T47D (cell line): ENCODE measurements at regions not wholly inside any gene's neighbourhood (a gene's known extent, or its start where the extent isn't known, plus 50 kb on each side); places are given as distances from the start of the nearest gene placed in this dataset.
"Not testable (repeated sequence)": the region's sequence is repeated elsewhere in the genome, so short reads cannot be mapped to it uniquely, and the experiment has no call there.

Experiments used
- DNase-seq, 2 experiments: peaks; one replicate each; pipeline versions ENCODE4 v3.0.0 to v3.0.0-alpha.2; 2011 to 2012; ENCODE audit warnings: low read depth in 1 of 2, low spot score in 1 of 2
- JUND ChIP-seq: IDR thresholded peaks from 2 replicates; pipeline ENCODE4 v1.6.1; 2012; ENCODE audit warnings: low read depth
- in situ Hi-C: cut with HindIII; loops from 2 replicates; pipeline ENCODE4 v1.10.0; 2016; ENCODE audit warnings: low sequenced_read_pairs, low pct_unique_long_range_greater_than_20kb

- DNase-seq: no peak
- in situ Hi-C loops: no loop called here
- TF ChIP-seq JUND: no peak
Observed at GRCh38 chr13:44040818-44041100, 161.1 kb downstream of the LACC1 start.

GRCh38 chr13:44044547-44045179 lies 165.0 kb downstream of the LACC1 start:
- in situ Hi-C loops: no loop called here
- no peak for TF ChIP-seq JUND
- no peak for DNase-seq

- DNase-seq: no peak
- in situ Hi-C loops: no loop called here
Observed at GRCh38 chr13:44045180-44045562, 165.5 kb downstream of the LACC1 start.

GRCh38 chr13:44046428-44046827 lies 166.7 kb downstream of the LACC1 start:
- no peak for DNase-seq
- no peak for TF ChIP-seq JUND
- in situ Hi-C loops: no loop called here

More at GRCh38 chr13:44045180-44045562, 165.5 kb downstream of the LACC1 start:
- no peak for TF ChIP-seq JUND

GRCh38 chr13:44048326-44048725 lies 168.6 kb downstream of the LACC1 start:
- no peak for TF ChIP-seq JUND

GRCh38 chr13:44049081-44049945 lies 169.6 kb downstream of the LACC1 start:
- in situ Hi-C loops: no loop called here
- TF ChIP-seq JUND: no peak
- no peak for DNase-seq

More at GRCh38 chr13:44048326-44048725, 168.6 kb downstream of the LACC1 start:
- in situ Hi-C loops: no loop called here
- DNase-seq: peak; percentile 2 to 59

GRCh38 chr13:44050450-44051063 lies 170.9 kb downstream of the LACC1 start:
- peak in 1 of 2 experiments; percentile 48 for DNase-seq
- in situ Hi-C loops: no loop called here
- TF ChIP-seq JUND: no peak

- in situ Hi-C loops: no loop called here
- DNase-seq: no peak
- no peak for TF ChIP-seq JUND
Observed at GRCh38 chr13:44051405-44051804, 171.7 kb downstream of the LACC1 start.

GRCh38 chr13:44051918-44052675 lies 172.4 kb downstream of the LACC1 start:
- peak in 1 of 2 experiments; percentile 30 for DNase-seq
- TF ChIP-seq JUND: no peak
- in situ Hi-C loops: no loop called here

GRCh38 chr13:44052780-44053184 lies 173.1 kb downstream of the LACC1 start:
- peak in 1 of 2 experiments; percentile 54 for DNase-seq
- no peak for TF ChIP-seq JUND
- in situ Hi-C loops: no loop called here

- no peak for DNase-seq
- TF ChIP-seq JUND: no peak
- in situ Hi-C loops: no loop called here
Observed at GRCh38 chr13:44053208-44053607, 173.5 kb downstream of the LACC1 start.

GRCh38 chr13:44054525-44054924 lies 174.8 kb downstream of the LACC1 start:
- TF ChIP-seq JUND: no peak

GRCh38 chr13:44055681-44056080 lies 176.0 kb downstream of the LACC1 start:
- in situ Hi-C loops, DNase-seq: not testable (repeated sequence)

More at GRCh38 chr13:44054525-44054924, 174.8 kb downstream of the LACC1 start:
- DNase-seq: no peak
- in situ Hi-C loops: no loop called here
